Calu3 (cell line): ENCODE measurements at regions not wholly inside any gene's neighbourhood (a gene's known extent, or its start where the extent isn't known, plus 50 kb on each side); places are given as distances from the start of the nearest gene placed in this dataset.

Source experiments
- BruUV-seq: library from RNA; stranded (reverse); fragments of 400-500 nt; replicated peaks from 2 replicates; lab custom pipeline; 2021; lab: Mats Ljungman, UMichigan
- CTCF ChIA-PET: fragments of 300-600 bp; sonication (Branson Sonifier 250); formaldehyde crosslinking; loops from one replicate; lab custom pipeline; 2022; ENCODE audit warnings: antibody characterized with exemption; lab: Charles Lee
- DNase-seq: peaks from one replicate; pipeline ENCODE4 v3.0.0; 2022
- H3K27ac Mint-ChIP-seq: one replicate; pipeline ENCODE4 v1.8.0; 2022; ENCODE audit warnings: mixed read lengths; ENCODE audit not compliant: unreplicated experiment
- H3K27me3 Mint-ChIP-seq: one replicate; pipeline ENCODE4 v1.8.0; 2022; ENCODE audit warnings: mixed read lengths; ENCODE audit not compliant: unreplicated experiment
- H3K36me3 Mint-ChIP-seq: one replicate; pipeline ENCODE4 v1.8.0; 2022; ENCODE audit warnings: mild to moderate bottlenecking, moderate library complexity, mixed read lengths; ENCODE audit not compliant: insufficient read depth, unreplicated experiment
- H3K4me1 Mint-ChIP-seq: one replicate; pipeline ENCODE4 v1.8.0; 2022; ENCODE audit warnings: mild to moderate bottlenecking, low read depth, mixed read lengths; ENCODE audit not compliant: unreplicated experiment
- H3K4me3 Mint-ChIP-seq: one replicate; pipeline ENCODE4 v1.8.0; 2022; ENCODE audit warnings: mild to moderate bottlenecking, low read depth, moderate library complexity, mixed read lengths; ENCODE audit not compliant: unreplicated experiment
- H3K9me3 Mint-ChIP-seq: one replicate; pipeline ENCODE4 v1.8.0; 2022; ENCODE audit warnings: low read depth, mixed read lengths; ENCODE audit not compliant: unreplicated experiment
- intact Hi-C: fragments of 100-400 bp; cut with micrococcal nuclease; formaldehyde crosslinking; loops from one replicate; pipeline ENCODE4 v1.10.0; 2022; ENCODE audit not compliant: unreplicated experiment
- TF ChIP-seq, protein P1 (sequence below): fragments of 200-600 bp; IDR thresholded peaks from one replicate; pipeline ENCODE4 v1.8.0; 2022; ENCODE audit warnings: antibody characterized with exemption; ENCODE audit not compliant: unreplicated experiment

DNA sequence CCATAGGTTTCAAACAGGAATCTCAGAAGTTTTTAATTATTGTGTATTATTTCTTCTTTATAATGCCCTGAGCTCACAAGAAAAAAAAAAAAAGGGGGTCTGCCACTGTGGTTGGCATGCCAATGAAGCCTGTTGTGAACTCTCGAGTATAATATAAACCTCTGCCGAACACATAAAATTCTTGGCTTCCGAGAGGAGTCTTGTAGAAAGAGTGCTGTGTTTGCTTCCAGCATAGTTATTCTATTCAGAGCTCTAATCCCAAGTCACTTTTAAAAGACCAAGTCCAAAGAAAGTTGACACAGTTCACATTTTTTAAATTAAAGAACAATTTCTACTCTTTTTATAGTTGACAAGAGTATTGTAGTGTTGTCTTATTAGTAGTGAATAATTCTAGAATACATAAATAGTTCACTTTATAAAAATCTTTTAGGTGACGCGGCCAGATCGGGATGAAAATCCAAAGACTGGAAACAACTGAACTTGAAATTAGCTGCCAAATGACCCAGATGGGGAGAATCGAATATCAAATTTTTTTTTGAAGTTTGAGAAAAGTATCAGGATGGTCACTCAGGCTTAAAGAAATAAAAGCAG, 293.2 kb downstream of the DUSP10 start:
- DNase-seq: no peak
- intact Hi-C loops: no loop called here
- H3K36me3 Mint-ChIP-seq: no peaks in the 10 kb centered on the region
- H3K4me3 Mint-ChIP-seq: no peak overlapping the region
- H3K9me3 Mint-ChIP-seq: peaks cover 5% of the 10 kb centered on the region
- TF ChIP-seq, protein P1, sequence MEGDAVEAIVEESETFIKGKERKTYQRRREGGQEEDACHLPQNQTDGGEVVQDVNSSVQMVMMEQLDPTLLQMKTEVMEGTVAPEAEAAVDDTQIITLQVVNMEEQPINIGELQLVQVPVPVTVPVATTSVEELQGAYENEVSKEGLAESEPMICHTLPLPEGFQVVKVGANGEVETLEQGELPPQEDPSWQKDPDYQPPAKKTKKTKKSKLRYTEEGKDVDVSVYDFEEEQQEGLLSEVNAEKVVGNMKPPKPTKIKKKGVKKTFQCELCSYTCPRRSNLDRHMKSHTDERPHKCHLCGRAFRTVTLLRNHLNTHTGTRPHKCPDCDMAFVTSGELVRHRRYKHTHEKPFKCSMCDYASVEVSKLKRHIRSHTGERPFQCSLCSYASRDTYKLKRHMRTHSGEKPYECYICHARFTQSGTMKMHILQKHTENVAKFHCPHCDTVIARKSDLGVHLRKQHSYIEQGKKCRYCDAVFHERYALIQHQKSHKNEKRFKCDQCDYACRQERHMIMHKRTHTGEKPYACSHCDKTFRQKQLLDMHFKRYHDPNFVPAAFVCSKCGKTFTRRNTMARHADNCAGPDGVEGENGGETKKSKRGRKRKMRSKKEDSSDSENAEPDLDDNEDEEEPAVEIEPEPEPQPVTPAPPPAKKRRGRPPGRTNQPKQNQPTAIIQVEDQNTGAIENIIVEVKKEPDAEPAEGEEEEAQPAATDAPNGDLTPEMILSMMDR: no peak
- CTCF ChIA-PET: interaction anchor here (0.7 to 0.8 kb wide), 2 partner anchors 59 to 123 kb away, joined by 3 read pairs; no protein-coding TSS in a partner anchor
- BruUV-seq: no TSS peak
- H3K27me3 Mint-ChIP-seq: no peaks in the 10 kb centered on the region
- peaks cover 11% of the 10 kb centered on the region for H3K4me1 Mint-ChIP-seq
- no peak overlapping the region for H3K27ac Mint-ChIP-seq

GRCh38 chr1:221449194-221449593, 292.7 kb downstream of the DUSP10 start:
- H3K27ac Mint-ChIP-seq: no peak overlapping the region
- no TSS peak for BruUV-seq
- no peaks in the 10 kb centered on the region for H3K27me3 Mint-ChIP-seq
- peaks cover 11% of the 10 kb centered on the region for H3K4me1 Mint-ChIP-seq
- no peak overlapping the region for H3K4me3 Mint-ChIP-seq
- CTCF ChIA-PET: interaction anchor here (0.8 kb wide), 1 partner anchor 59 kb away, joined by 3 read pairs; no protein-coding TSS in a partner anchor
- peaks cover 5% of the 10 kb centered on the region for H3K9me3 Mint-ChIP-seq
- intact Hi-C loops: no loop called here
- TF ChIP-seq, protein P1: no peak
- no peak for DNase-seq
- H3K36me3 Mint-ChIP-seq: no peaks in the 10 kb centered on the region

GRCh38 chr1:221449801-221450470, 292.0 kb downstream of the DUSP10 start:
- H3K9me3 Mint-ChIP-seq: peaks cover 5% of the 10 kb centered on the region
- no TSS peak for BruUV-seq
- H3K36me3 Mint-ChIP-seq: no peaks in the 10 kb centered on the region
- H3K27ac Mint-ChIP-seq: no peak overlapping the region
- CTCF ChIA-PET: no interaction called here
- H3K27me3 Mint-ChIP-seq: no peaks in the 10 kb centered on the region
- intact Hi-C loops: no loop called here
- TF ChIP-seq, protein P1: no peak
- DNase-seq: no peak
- H3K4me3 Mint-ChIP-seq: no peak overlapping the region
- peaks cover 11% of the 10 kb centered on the region for H3K4me1 Mint-ChIP-seq

DNA sequence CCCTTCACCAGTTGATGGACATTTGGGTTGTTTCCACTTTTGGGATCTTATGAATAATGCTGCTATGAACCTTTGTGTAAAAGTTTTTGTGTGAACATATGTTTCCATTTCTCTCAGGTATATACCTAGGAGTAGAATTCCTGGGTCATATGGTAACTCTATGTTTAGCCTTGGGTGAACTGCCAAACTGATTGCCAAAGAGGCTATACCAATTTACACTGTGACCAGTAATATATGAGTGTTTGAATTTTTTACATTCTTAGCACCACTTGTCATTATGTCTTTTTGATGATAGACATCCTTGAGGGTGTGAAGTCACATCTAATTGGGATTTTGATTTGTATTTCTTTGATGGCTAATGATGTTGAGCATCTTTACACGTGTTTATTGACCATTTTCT, 290.1 kb downstream of the DUSP10 start:
- BruUV-seq: no TSS peak
- Mint-ChIP-seq H3K4me3 (no peak overlapping the region), H3K27me3 (no peaks in the 10 kb centered on the region), H3K4me1 (peaks cover 11% of the 10 kb centered on the region), H3K27ac (no peak overlapping the region), H3K36me3 (no peaks in the 10 kb centered on the region), H3K9me3 (peaks cover 5% of the 10 kb centered on the region)
- TF ChIP-seq, protein P1: no peak
- DNase-seq: no peak
- intact Hi-C loops: no loop called here
- CTCF ChIA-PET: no interaction called here
